Epithelial cell of esophagus (primary cell): ENCODE measurements at regions not wholly inside any gene's neighbourhood (a gene's known extent, or its start where the extent isn't known, plus 50 kb on each side); places are given as distances from the start of the nearest gene placed in this dataset.

ENCODE experiments used
- DNase-seq: peaks from one replicate; pipeline ENCODE4 v3.0.0; 2010; ENCODE audit warnings: low read depth
- H3K4me3 ChIP-seq: 2 replicates; pipeline ENCODE4 v1.5.1; 2011; ENCODE audit warnings: mild to moderate bottlenecking, low read length, control low read depth
- TF ChIP-seq, protein P1 (sequence below): IDR thresholded peaks from 2 replicates; pipeline ENCODE4 v1.5.1; 2011; ENCODE audit warnings: low read depth, mild to moderate bottlenecking, low read length, control low read depth, inconsistent platforms; ENCODE audit not compliant: insufficient read depth; ENCODE audit errors: missing control alignments

DNA sequence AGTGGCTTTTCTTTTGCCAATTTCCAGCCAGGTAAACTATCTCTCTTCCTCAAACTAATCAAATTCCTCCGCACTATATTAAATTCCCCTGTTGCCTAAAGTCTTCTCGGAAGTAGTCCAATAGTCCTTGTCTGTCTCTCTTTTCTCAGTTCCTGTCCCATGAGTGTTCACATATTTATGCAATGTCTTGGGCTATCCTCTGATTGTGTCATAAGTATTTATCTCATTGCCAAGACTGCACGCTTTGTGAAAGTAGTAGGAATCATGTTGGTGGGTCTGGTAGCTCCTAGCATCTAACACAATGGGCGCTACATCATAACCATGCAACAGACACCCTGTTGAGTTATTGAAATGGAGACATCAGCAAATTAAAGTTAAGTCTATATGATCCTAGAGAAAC lies 59.9 kb upstream of the POU3F3 start:
- TF ChIP-seq, protein P1, sequence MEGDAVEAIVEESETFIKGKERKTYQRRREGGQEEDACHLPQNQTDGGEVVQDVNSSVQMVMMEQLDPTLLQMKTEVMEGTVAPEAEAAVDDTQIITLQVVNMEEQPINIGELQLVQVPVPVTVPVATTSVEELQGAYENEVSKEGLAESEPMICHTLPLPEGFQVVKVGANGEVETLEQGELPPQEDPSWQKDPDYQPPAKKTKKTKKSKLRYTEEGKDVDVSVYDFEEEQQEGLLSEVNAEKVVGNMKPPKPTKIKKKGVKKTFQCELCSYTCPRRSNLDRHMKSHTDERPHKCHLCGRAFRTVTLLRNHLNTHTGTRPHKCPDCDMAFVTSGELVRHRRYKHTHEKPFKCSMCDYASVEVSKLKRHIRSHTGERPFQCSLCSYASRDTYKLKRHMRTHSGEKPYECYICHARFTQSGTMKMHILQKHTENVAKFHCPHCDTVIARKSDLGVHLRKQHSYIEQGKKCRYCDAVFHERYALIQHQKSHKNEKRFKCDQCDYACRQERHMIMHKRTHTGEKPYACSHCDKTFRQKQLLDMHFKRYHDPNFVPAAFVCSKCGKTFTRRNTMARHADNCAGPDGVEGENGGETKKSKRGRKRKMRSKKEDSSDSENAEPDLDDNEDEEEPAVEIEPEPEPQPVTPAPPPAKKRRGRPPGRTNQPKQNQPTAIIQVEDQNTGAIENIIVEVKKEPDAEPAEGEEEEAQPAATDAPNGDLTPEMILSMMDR, result no peak
- DNase-seq, result no peak

DNA sequence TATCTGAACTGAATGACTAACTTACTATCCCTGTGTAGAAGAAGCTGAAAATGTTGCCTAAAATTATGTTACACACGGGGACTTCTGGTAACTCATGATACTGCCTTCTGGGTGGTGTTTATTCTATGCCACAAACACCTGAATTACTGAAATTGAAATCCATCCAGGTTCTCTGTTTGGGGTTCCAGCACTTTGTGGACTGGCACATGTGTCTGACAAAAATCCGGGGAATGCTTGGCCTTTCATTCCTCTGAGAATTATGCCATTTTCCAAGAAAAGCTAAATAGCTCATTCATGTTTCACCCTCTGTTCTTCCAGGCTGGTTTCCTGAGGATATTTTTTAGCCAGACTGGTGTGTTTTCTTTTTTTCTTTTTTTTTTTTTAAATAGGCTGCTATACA lies 59.5 kb upstream of the POU3F3 start:
- no peak for DNase-seq
- H3K4me3 ChIP-seq, result no peak overlapping the region
- TF ChIP-seq, protein P1, result no peak

More for the DNA sequence above, 59.9 kb upstream of the POU3F3 start:
- H3K4me3 ChIP-seq, result no peak overlapping the region
